ENCODE measurements at regions not wholly inside any gene's neighbourhood (a gene's known extent, or its start where the extent isn't known, plus 50 kb on each side); places are given as distances from the start of the nearest gene placed in this dataset.

DNA sequence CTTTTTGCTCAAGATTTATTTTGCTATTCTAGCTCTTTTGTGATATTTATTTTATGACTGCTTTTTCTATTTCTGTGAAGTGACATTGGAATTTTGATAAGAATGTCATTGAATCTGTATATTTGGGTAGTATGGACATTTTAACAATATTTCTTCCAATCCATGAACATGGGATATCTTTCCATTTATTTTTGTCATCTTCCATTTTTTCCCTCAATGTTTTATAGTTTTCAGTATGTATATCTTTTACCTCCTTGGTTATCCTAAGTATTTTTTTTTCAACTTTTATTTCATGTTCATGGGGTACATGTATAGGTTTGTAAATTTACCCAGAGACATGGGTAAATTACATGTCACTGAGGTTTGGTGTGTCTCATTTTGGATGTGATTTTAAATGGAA lies 74.1 kb upstream of the PREP start:
- DNase-seq (ENCODE audit: low spot score): no peak
- intact Hi-C loops (cut with DNase I): no loop called here

GRCh38 chr6:105474234-105474633 lies 71.4 kb upstream of the PREP start:
- intact Hi-C loops (cut with DNase I): no loop called here
- DNase-seq (ENCODE audit: low spot score): no peak

DNA sequence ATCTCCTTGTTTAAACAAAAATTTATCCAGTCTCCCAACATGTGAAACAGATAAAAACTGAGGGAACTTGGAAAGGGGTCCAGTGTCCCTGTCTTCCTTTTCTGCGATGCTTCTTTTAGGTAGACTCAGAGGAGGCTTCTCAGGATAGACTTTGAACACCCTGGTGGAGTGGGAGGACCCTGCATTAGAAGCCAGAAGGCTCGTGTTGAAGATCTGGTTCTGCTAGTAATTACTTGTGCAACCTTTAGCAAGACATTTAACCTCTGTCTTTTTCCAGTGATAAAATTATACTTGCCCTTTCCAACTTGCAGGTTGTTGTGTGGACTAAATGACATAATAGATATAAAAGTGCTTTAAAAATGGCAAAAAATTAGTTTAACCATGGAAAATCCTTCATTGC lies 67.1 kb upstream of the PREP start:
- no peak for DNase-seq (ENCODE audit: low spot score)
- intact Hi-C loops (cut with DNase I): no loop called here

DNA sequence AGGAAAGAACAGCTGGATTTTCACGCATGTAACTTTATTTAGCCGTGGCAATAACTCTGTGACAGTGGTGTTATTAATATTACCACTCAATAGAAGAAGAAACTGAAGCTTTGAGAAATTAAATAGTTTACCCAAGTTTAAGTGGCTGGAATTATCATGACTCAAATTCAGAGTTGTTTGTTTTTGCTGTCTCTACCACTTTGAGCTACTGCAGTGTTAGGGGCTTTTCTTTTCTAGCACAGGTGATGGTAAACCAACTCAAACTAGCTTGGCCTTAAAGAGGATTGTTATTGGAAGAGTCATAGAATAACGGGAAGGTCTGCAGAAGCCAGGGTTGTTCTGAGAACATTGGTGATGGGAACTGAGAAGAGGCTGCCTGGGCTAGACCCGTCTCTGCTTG lies 66.0 kb upstream of the PREP start:
- no peak for DNase-seq (ENCODE audit: low spot score)
- intact Hi-C loops (cut with DNase I): no loop called here

GRCh38 chr6:105460860-105461259 lies 58.0 kb upstream of the PREP start:
- intact Hi-C loops (cut with DNase I): no loop called here
- DNase-seq (ENCODE audit: low spot score): no peak

GRCh38 chr6:105459864-105460263 lies 57.0 kb upstream of the PREP start:
- intact Hi-C loops (cut with DNase I): no loop called here
- no peak for DNase-seq (ENCODE audit: low spot score)

DNA sequence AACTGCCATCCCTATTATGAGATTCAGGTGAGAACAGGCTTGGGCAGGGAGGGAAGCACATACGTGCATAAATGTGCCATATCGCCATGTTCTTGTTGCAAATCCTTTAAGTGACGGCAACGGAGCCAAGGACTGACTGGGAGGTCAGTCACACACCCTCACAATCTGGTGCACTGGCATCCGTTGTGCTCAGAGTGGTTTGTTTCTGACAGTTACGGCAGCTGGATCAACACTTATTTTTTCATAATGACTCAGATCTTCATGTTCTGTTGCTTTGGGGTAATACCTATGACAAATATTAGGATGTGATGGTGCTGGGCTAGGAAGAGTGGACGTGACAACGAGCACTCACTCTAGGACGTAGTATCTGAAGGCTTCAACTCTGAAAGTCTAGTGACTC lies 56.2 kb upstream of the PREP start:
- intact Hi-C loops (cut with DNase I): no loop called here
- no peak for DNase-seq (ENCODE audit: low spot score)

DNA sequence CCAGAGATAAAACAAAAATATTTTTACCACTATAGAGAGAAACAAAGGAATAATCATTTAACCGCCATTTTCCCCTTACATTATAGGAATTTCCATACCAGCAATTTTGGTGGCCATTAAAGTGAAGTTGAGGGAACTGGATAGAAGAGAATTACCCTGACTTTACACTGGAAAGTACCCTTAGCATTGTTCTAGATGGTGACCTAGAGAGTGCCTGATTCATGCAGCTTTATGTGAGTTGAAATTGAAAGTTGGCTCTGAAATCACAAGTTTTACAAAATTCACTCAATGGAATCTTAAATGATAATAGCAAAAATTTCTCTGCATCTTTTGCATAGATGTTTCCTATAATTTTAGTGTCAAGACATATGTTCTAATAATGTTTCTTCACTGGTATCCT lies 55.7 kb upstream of the PREP start:
- intact Hi-C loops (cut with DNase I): no loop called here
- DNase-seq (ENCODE audit: low spot score): no peak

GRCh38 chr6:105458084-105458483 lies 55.2 kb upstream of the PREP start:
- DNase-seq (ENCODE audit: low spot score): no peak
- intact Hi-C loops (cut with DNase I): no loop called here

DNA sequence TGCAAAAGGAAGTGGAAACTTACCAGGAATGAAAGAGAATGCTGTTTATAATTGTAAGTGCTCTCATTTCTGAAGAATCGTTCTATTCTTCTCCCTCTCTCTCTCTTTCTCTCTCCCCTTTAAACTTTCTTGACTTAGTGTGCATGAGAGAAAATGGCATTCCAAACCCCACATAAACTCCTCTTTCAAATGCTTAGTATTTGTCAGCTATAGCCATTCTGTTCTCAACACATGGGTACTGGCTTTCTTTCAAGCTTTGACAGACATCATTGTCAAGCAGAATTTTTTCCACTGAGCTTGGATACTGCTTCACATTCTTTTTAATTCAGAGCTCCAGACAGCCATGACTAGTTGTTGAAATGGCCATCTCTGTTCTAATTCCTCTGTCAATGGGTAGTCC lies 51.1 kb upstream of the PREP start:
- no peak for DNase-seq (ENCODE audit: low spot score)
- intact Hi-C loops (cut with DNase I): no loop called here

DNA sequence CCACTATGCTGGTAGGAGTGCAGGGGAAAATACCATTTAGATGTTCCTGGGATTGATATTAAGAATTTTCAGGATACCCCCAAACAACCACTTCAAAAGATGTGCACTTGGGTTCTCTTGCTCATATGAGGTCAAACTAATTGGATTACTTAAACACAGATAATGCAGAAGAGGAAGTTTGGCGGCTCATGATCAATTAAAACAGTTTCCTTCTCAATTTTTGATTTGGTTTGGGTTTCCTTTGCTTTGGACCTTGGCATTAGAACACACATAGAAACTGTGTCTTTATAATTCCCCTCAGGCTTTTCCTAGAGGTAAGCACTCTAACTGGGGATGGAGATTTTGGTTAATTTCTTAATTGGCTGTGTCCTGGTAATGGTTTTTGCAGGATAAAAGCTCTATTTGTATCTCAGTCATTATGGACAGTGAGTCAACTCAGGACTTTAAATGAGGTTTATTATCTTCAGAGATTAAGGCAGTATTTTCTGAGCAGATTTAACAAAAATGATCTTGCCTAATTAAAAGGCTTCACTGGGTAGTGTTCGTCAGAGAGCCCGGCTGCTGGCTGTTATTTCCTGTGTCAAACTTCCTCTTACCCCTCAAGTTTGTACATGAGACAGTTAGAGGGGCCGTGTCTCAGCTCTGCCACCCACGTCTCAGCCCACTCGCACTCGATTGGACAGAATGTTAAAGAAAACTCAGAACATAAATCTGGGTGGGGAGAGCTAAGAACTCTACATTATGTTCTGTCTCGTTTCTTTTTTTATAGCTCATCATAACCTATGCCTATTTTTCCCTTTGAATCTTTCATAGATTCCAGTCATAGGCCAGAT lies 50.3 kb upstream of the PREP start:
- intact Hi-C loops (cut with DNase I): no loop called here
- DNase-seq (ENCODE audit: low spot score): no peak

Measured in cardiac septum (tissue), 1 donor.